Kidney tubule cell (primary cell): ENCODE measurements at regions not wholly inside any gene's neighbourhood (a gene's known extent, or its start where the extent isn't known, plus 50 kb on each side); places are given as distances from the start of the nearest gene placed in this dataset.
"Not testable (repeated sequence)": the region's sequence is repeated elsewhere in the genome, so short reads cannot be mapped to it uniquely, and the experiment has no call there.

ENCODE experiments used
- DNase-seq: peaks from one replicate; pipeline ENCODE4 v3.0.0-alpha.2; 2018; ENCODE audit warnings: low spot score

DNA sequence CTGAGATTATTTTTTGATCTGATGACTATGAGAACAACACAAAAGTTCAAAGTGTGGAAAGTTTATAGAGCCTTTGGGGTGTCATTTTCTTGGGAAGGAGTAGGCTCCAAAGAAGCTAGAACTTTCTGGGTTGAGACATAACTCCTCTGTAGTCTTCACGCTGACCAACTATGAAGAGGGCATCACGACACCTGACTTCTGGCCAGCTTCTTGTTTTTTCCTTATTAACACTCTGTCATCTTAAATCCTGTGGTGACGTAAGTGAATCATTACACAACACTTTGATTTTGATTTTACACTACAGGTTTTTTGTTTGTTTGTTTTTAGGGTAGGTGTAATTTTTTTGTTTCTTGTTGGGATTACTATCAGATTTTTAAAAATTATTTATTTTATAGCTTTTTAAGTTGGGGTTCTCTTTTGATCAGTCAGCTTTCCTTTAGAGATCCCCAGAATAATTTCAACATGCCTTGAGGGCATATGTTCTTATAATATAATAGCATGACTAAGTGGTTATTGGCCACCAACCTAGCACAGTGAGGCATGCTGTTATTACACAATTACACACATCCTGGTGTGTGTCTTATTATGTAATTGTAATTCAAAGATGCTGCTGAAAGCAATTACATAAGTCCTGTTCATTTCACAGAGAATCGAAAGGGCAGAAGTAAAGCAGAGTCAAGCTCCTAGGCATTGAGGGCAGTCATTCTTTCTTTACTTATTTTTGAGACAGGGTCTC, 281.6 kb upstream of the NOTCH2NLA start:
- DNase-seq = not testable (repeated sequence)

DNA sequence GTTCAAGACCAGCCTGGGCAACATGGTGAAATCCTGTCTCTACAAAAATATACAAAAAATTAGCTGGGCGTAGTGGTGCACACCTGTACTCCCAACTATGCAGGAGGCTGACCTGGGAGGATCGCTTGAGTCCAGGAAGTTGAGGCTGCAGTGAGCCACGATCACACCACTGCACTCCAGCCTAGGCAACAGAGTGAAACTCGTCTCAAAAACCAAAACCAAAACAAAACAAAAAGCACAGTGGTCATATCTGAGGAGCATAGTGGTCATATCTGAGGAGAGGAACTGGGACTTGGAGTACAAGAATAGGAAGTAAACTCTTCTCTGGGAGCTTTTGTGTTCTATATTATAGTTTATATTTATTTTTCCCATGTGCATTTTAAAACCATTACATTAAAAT, 275.3 kb upstream of the NOTCH2NLA start:
- DNase-seq = not testable (repeated sequence)

DNA sequence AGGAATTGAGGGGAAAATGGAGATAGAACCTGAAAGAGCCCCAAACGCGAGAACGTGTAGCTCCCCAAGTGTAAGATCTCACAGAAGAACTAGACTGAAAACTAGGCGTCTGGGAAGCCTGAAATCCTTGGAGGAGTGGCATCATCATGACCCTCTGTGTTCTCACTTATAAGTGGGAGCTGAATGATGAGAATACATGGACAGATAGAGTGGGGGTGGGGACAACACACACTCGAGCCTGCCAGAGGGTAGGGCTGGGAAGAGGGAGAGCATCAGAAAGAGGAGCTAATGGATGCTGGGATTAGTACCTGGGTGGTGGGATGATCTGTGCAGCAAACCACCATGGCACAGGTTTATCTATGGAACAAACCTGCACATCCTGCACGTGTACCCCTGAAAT, 258.7 kb upstream of the NOTCH2NLA start:
- not testable (repeated sequence) for DNase-seq

DNA sequence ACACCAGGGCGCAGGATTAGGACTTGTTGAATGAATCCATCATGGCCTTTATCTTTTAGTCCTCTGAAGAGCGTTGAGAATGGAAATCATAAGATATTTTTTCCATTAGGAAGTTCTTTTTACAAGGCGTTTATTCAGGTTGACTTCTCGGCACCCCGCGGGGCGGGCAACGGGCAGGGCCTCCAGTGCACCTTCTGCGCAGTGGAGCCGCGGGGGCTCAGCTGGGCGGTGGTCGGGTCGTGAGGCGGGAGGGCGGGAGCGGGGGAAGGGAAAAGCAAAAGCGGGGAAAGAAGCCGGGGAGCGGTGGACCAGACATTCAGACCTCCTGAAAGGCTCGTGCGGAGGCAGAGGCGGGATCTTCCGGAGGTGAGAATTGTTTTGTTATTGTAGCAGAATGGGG, 258.3 kb upstream of the NOTCH2NLA start:
- DNase-seq = not testable (repeated sequence)

DNA sequence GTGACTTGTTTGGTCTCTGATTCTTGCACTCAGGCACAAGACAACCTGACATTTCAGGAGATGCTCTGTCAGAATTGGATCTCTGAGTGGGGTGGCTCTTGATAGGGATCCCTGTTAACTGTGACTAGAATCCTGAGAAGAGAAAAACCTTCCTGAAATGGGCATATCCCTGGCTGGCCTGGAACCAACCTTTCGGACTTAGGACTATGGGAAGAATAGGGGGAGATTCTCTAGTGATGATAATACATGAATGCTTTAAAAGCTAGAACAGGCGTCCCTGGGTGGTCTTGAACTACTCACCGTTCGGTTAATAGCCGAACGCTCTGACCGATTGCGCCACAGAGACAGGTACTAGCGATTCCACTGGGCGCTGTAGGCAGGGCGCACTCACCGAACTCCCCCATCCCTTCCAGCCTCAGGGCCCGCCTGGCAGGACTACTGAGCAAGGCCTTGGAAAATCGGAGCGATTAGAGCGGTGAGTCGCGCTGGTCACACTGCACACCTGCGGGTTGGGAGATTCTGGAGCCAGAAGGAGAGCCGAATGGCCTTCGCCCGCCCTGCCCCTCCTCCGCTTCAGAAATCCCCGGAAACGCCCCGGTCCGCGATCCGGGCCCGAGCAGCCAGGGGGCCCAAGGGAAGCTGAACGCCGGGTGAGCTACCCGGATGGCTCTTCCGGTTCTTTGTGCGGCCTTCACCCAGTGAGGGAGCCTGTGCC, 257.6 kb upstream of the NOTCH2NLA start:
- peak; percentile 49 for DNase-seq

DNA sequence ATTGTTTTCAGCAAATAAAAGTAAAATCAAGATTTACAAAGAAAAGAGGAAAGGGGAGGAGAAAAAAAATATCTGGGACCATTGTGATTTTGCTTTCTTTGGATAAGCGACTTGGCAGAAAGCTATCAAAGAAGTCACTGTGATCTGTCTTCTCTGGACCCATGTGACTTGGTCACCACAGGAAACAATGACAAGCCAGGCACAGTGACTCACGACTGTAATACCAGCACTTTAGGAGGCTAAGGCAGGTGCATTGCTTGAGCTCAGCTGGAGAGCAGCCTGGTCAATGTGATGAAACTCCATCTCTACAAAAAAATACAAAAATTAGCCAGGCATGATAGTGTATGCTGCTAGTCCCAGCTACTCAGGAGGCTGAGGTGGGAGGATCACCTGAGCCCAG, 255.4 kb upstream of the NOTCH2NLA start:
- not testable (repeated sequence) for DNase-seq

DNA sequence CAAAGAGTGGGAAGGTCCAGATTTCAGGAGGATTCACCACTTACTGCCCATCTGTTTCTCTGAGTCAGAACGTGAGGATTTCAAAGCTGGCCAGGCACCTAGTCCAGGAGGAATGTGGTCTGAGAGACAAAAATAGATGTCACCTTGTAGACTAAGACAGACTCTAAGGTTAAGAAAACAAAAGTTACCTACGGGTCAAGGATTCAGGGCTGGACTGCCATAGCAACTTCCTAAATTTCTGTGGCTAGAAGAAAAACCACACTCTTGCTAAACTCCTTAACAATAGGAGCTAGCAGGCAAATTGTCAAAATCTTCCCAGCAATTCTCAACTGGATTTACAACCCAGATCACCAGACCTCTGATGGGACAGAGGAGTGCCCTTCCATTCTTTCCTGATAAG, 250.4 kb upstream of the NOTCH2NLA start:
- DNase-seq = peak; percentile 66

DNA sequence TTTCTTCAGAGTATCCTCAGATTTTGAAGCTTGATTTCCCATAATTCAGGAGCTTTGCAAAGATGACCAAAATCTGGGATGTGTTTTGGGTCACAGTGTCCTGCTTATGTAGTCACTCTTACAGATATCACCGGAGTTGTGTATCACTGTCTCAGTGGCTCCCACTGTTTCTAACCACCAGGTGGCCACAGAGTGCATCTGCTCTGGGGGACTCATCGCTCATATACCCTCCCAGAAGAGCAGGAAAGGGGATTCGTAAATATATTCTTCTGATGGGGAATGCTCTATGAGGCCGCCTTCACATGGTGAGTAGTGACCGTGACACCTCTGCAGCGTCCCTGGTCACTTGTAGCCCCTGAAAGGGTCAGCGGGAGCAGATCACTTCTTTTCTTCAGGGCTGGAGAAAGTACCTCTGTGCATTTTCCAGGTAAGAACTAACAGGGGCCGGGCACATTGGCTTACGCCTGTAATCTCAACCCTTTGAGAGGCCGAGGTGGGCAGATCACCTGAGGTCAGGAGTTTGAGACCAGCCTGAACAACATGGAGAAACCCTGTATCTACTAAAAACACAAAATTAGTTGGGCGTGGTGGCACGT, 249.4 kb upstream of the NOTCH2NLA start:
- DNase-seq = peak; percentile 25

DNA sequence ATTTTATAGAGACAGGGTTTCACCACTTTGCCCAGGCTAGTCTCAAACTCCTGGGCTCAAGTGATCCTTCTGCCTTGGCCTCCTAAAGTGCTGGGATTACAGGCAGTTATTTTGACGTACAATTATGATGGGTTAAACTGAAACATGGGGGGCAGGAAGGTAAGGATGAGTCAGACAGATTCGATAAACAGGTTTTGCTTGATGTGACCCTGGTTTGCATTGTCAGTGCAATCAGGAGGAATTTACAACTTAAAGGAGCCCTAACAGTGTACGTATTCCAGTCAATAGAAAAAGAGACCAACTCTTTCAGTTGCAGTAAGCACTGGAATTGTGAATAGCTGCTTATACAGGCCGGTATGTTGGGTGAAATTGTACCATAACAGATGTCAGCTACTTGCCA, 246.3 kb upstream of the NOTCH2NLA start:
- DNase-seq = not testable (repeated sequence)

DNA sequence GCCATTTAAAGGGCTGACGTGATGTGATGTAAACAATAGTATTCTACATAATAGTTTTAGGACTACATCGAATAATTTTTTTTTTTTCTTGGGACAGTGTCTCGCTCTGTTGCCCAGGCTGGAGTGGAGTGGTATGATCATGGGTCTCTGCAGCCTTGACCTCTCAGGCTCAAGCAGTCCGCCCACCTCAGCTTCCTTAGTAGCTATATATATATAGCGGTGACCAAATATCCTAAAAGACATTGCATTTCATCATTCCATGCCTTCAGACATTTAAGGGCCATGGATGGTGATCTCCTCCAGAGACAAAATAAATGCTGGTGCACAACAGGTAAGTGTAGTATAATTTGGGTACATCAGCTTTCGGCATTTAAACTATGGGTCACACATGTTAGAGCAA, 245.4 kb upstream of the NOTCH2NLA start:
- DNase-seq = not testable (repeated sequence)

DNA sequence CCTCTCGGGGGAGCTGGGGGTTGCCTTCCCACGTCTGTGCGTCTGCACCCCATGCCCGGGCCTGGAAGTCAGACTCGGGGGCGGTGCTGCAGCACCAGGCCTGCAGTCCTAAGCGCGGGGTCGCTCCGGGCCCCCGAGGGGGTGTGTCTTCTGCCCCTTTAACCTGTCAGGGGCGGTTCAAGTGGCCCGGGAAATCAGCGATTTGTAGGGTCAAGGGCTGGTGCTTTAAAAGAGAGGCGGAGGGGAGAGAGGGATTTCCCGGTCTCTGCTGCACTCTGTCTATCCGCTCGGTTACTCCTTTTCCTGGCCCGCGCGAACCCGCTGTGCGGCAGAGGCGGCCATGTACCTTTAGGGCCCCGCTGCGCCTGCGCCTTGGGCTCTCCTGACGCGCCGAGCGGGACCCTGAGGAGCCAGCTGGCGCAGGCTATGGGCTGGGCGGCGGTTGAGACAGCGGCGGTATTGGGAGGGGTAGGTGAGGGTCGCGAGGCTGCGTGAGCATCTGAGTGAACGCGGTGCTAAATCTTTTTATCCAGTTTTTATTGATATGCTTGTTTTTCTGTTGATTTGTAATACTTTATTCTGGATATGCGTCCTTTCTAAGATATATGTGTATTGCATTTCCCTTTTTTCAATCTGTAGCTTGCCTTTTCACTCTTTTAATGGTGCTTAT, 243.5 kb upstream of the NOTCH2NLA start:
- peak; percentile 57 for DNase-seq

DNA sequence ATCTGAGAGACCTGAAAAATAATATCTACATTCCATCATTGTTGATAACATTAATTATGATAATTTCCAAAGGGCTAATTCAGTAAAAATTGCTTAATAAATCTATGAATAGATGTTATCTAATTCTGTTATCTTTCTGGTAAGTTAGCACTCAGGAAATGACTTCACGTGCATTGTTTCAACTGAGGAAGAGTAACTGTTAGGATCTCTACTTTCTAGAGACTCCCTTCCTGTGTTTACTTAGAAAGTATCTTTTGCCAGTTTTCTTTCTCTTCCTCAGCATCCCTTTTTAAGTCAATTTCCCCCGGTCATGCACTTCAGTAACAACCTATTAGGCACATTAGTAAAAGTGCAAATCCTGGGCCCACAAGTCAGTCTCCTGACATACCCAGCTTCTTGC, 231.1 kb upstream of the NOTCH2NLA start:
- DNase-seq = not testable (repeated sequence)

DNA sequence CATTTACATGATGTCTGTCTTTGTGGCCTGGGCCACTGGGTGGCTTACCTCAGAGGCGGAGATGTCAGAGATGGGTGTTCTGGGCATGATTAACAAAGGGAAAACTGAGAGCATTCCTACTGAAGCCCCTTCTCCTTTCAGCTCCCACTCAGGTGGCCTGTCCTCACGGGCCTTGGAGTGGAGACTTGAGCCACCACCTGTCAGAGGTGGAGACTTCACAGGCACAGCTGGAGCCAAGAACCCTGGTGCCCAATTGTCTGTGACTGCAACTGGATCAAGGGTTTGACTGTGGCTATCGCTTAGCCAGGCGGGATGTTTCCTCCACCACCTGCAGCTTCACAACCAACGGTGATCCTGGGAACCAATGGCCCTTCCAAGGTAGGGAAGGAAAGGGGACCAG, 230.5 kb upstream of the NOTCH2NLA start:
- not testable (repeated sequence) for DNase-seq

DNA sequence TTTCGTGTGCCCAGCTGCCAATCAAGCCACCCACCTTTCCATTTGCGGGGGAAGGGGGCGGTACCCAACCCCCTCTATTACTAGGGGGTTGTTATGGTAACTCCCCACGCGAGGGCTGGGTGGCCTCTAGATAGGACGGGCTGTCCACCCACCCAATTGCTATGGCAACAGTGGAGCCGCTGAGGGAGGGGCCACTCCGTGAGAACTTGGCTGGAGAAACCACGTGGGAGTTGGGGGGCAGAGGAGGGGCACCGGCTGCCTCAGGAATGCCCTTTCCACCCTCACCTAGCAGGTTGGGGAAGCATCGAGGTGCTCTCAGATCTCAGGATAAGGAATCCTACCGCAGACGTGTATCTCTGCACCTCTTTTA, 220.0 kb upstream of the NOTCH2NLA start:
- DNase-seq = not testable (repeated sequence)

DNA sequence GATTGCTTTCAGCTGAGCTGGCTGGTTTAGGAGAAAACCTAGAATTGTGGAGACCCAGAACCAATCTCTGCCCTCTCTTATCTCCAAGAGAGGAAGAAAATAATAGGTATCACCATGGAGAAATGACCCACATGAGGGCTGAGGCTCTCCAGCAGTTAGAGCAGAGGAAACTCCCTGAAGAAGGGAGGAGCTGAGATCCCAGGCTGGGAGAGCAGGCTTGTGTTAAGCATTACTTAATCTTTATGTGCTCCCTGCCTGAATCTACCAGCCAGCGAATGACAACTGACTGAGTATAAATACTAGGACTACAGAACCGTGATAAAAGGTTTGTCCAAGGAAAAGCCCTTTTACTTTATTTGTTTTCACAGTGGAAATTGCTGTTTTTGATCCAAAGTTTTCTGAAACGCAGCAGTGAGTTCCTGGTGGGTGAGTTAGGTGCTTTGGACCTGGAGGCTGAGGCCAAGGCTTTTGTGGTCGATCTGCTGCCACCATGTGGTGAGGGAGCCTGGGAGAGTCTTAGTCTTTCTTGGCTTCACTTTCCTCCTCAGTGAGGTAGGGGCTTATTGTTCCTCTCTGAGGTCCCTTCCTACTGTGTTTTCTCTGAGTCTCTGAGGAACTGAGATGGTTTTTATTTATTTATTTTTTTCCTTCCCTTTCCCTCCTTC, 219.5 kb upstream of the NOTCH2NLA start:
- DNase-seq = not testable (repeated sequence)

DNA sequence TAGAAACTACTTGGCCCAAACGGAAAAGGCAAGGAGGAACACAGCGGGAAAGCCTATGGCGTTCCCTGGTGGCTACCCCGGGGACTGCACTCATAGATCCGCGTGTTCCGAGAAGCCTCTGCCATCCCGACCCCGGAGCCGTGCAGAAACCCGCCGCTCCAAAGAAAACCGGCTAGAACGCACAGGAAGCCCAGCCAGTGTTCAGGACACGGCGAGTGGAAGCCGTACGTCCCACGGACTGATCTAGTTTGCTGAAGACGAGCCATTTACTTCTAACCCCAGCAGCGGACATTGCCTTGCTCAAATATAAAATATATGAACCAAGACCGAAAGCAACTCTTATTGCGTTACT, 215.0 kb upstream of the NOTCH2NLA start:
- peak; percentile 1 for DNase-seq

DNA sequence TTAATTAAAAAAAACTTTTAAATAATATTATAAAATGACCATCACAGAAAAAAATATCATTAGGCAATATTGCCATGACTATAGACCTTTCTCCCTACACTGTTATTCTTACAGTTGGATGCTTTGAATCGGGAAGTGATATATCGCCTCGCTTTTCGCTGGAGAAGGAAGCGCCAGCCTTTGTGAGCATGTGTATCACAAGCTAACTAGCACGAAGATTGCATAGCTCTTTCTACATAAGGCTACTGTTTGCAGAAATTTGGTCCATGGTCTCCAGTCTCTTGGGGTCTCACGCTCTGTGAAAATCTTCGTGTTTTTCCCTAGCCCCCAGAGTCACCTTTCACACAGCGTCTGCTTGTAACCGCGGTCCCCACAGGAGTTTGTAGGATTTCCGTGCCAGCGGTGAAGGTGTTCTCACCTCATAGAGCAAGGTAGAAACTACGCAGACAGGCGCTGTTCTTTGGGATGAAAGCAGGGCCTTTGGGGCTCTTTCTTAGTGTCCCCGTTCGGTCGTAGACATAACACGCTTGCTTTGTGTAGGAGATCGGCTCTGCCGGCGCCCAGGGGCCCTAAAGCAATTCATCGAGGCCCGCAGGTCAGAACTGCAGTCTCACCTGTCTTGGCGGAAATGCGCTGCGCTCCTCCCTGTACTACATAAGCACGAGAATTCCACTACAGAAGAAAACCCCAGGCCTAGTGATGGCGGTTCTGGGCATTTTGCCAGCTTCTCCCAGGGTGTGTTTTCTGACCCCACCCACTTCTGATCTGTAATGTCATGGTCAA, 214.5 kb upstream of the NOTCH2NLA start:
- DNase-seq = not testable (repeated sequence)

DNA sequence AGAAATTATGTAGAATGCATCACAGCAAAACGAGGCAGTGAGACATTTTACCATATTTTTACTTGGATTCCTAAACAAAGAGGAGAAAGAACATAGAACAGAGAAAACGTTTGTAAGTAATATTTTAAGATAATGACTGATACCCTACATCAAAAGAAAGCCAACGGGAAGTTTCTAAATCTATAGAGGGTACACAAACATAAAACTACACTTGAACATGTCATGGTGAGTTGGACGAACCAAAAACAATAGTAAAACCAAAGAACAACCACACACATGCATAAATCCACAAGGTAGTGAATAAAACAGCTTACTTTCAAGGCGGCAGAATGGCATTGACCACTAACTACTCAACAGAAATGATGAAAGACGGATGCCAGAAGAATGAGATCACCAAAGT, 209.7 kb upstream of the NOTCH2NLA start:
- DNase-seq = not testable (repeated sequence)

DNA sequence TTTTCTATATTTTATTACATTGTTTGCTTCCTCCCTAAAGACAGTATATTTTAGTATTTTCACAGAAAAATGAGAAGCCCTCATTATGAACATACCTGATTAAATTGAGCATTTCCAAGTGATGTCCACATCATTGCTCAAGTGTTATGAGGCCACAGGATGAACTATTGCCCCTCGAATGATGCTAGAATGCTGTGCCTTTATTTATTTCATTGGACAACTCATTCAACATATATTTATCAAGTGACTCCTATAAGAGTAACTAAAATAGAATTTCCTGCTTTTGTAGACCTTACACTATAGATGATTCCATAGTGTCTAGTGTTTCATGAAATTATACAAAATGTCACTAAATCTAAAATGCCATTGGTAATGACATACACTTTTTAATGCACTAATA, 187.8 kb upstream of the NOTCH2NLA start:
- not testable (repeated sequence) for DNase-seq

DNA sequence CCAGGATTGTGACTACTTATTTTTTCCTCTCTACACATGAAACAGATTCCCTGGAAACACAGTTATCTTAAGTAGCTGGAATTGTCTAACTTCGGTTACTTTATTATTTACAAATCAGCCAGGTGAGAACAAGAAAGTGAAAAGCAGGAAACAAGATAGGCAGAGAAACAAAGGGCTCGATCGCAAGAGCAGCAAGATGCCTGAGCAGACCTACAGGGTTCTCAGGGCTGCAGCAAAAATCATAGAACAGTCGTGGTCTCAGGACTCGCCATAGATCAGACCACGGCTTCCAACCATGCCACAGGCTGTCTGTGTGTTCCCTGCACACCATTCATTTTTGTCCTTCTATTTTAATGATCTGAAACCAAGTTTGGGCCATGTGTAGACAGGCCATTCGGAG, 186.2 kb upstream of the NOTCH2NLA start:
- not testable (repeated sequence) for DNase-seq

DNA sequence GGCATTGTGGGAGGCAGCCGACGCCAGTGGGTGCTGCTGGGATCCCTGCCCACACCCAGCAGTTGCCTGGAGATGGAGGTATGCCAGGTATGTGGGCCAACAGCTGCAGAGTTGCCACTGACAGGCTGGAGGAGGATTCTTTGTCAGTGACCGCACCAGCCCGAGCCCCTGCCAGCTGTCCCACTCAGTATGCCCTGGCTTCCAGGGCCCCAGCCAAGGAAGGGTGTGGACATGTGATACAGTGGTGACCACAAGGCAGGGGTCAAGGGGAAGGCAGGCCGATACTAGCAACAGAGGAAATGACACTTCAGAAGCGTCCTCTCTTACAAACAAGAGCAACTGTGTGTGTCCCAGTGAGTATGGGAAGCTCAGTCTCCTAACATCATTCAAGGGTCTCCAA, 185.1 kb upstream of the NOTCH2NLA start:
- peak; percentile 81 for DNase-seq
